HFFc6 (cell line): ENCODE measurements at regions not wholly inside any gene's neighbourhood (a gene's known extent, or its start where the extent isn't known, plus 50 kb on each side); places are given as distances from the start of the nearest gene placed in this dataset.
"Not testable (repeated sequence)": the region's sequence is repeated elsewhere in the genome, so short reads cannot be mapped to it uniquely, and the experiment has no call there.

Source experiments
- DNase-seq: peaks from one replicate; pipeline ENCODE4 v3.0.0-alpha.2; 2018
- H3K27ac Mint-ChIP-seq: 2 replicates; pipeline ENCODE4 v1.8.0; 2020; ENCODE audit warnings: mild to moderate bottlenecking, mixed read lengths
- H3K27me3 Mint-ChIP-seq: 2 replicates; pipeline ENCODE4 v1.8.0; 2021; ENCODE audit warnings: mild to moderate bottlenecking, moderate library complexity, mixed read lengths; ENCODE audit not compliant: insufficient read depth
- H3K36me3 Mint-ChIP-seq: 2 replicates; pipeline ENCODE4 v1.8.0; 2021; ENCODE audit warnings: low read depth, mixed read lengths
- H3K4me1 Mint-ChIP-seq: 2 replicates; pipeline ENCODE4 v1.8.0; 2020; ENCODE audit warnings: low read depth, mixed read lengths
- H3K4me3 Mint-ChIP-seq: 2 replicates; pipeline ENCODE4 v1.8.0; 2020; ENCODE audit warnings: mild to moderate bottlenecking, moderate library complexity, mixed read lengths
- H3K9me3 Mint-ChIP-seq: 2 replicates; pipeline ENCODE4 v1.8.0; 2020; ENCODE audit warnings: mild to moderate bottlenecking, mixed read lengths
- TF ChIP-seq, protein P1 (sequence below): fragments of 200-600 bp; sonication (generic); IDR thresholded peaks from 2 replicates; pipeline ENCODE4 v1.5.0; 2021; ENCODE audit warnings: antibody characterized with exemption, mild to moderate bottlenecking

DNA sequence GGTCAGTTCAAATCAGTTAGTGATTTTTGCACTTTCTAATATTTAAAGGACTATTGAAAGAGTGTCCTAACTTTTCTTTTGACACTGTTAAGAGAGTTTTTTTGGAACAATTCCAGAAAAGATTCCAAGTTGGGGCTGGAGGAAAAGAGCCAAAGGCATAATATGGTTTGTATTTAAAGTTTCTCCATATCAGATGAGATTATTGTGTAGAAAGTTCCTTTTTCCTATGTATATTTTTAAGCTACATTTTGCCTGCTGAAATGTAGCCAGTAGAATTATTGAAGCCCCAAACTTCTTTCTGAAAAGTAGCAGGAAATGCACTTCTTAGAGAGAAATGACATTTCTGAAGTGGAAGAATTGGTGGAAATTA is 136.5 kb upstream of the TSC22D2 start:
- H3K27ac Mint-ChIP-seq = no peak overlapping the region
- H3K4me1 Mint-ChIP-seq = peaks cover 50% of the 10 kb centered on the region
- peaks cover 3% of the 10 kb centered on the region for H3K27me3 Mint-ChIP-seq
- H3K36me3 Mint-ChIP-seq = peaks cover 9% of the 10 kb centered on the region
- no peak overlapping the region for H3K4me3 Mint-ChIP-seq
- H3K9me3 Mint-ChIP-seq = no peaks in the 10 kb centered on the region
- DNase-seq = no peak
- TF ChIP-seq, protein P1, sequence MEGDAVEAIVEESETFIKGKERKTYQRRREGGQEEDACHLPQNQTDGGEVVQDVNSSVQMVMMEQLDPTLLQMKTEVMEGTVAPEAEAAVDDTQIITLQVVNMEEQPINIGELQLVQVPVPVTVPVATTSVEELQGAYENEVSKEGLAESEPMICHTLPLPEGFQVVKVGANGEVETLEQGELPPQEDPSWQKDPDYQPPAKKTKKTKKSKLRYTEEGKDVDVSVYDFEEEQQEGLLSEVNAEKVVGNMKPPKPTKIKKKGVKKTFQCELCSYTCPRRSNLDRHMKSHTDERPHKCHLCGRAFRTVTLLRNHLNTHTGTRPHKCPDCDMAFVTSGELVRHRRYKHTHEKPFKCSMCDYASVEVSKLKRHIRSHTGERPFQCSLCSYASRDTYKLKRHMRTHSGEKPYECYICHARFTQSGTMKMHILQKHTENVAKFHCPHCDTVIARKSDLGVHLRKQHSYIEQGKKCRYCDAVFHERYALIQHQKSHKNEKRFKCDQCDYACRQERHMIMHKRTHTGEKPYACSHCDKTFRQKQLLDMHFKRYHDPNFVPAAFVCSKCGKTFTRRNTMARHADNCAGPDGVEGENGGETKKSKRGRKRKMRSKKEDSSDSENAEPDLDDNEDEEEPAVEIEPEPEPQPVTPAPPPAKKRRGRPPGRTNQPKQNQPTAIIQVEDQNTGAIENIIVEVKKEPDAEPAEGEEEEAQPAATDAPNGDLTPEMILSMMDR = no peak

DNA sequence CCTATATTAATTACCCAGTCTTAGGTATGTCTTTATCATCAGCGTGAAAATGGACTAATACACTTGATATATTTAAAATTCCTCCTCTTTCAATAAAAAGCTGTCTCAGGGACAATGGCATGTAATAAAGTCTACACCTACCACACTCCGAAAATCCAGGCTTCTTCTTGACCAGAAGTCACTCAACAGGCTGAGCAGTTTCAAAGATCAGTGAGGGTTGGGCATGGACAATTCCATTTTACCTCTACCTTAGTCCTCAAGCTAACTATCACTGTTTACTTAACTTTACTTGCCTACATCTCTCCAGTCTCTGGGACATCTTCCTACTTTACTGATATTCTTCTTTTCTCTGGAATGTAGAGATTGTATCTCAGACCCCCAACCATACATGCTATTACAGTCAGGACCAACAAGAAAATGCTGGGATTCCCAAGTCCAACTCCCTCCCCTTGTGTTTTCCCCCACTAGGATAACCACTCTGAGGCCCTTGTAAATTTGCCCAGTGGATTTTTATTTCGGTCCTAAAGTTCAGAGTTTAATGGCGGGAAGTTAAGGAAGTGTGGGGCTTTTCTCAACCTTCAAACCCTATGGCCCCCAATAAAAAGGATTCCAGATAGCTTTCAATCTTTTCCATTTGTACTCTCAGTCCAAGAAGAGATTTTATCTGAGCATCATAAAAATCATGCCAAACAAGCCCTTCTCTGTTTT is 137.1 kb upstream of the TSC22D2 start:
- TF ChIP-seq, protein P1 = no peak

DNA sequence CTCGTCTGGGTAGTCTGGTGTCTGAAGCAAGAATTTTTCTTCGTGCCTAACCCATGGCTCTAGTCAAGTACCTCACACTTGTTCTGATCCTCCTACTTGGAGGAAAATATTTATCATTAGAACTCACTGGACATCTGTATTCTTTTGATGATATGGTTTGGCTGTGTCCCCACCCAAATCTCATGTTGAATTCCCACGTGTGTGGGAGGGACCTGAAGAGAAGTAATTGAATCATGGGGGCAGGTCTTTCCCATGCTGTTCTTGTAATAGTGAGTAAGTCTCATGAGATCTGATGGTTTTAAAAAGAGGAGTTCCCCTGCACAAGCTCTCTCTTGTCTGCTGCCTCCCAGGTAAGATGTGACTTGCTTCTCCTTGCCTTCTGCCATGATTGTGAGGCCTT is 137.7 kb upstream of the TSC22D2 start:
- not testable (repeated sequence) for H3K27me3 Mint-ChIP-seq, H3K4me3 Mint-ChIP-seq, H3K36me3 Mint-ChIP-seq, H3K9me3 Mint-ChIP-seq, H3K27ac Mint-ChIP-seq, DNase-seq
- peaks cover 44% of the 10 kb centered on the region for H3K4me1 Mint-ChIP-seq

More for the DNA sequence above, 137.1 kb upstream of the TSC22D2 start:
- Mint-ChIP-seq H3K4me3 (no peak overlapping the region), H3K36me3 (peaks cover 9% of the 10 kb centered on the region), H3K27me3 (peaks cover 3% of the 10 kb centered on the region), H3K9me3 (no peaks in the 10 kb centered on the region), H3K4me1 (peaks cover 46% of the 10 kb centered on the region), H3K27ac (no peak overlapping the region)
- DNase-seq = no peak

DNA sequence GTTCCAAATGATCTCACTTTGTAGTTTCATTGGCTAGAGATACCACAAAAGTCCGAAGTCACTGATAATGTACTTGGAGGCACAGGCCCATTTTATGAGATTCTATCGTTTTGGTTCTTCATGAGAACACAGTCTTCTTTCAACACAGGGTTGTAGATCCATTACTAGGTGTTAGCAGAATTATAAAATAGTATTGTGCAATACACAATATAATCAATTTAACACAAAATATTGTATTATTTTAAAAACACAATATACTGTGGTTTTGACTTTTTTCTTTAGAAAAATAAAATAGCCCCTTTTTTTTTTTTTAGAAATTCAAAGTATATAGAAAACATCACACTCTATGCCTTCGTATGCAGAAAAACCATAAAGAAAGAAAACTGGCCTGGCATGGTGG is 138.6 kb upstream of the TSC22D2 start:
- H3K27ac Mint-ChIP-seq = no peak overlapping the region
- H3K9me3 Mint-ChIP-seq = no peaks in the 10 kb centered on the region
- H3K36me3 Mint-ChIP-seq = peaks cover 9% of the 10 kb centered on the region
- H3K27me3 Mint-ChIP-seq = peaks cover 3% of the 10 kb centered on the region
- TF ChIP-seq, protein P1 = no peak
- no peak for DNase-seq
- peaks cover 44% of the 10 kb centered on the region for H3K4me1 Mint-ChIP-seq
- H3K4me3 Mint-ChIP-seq = no peak overlapping the region

DNA sequence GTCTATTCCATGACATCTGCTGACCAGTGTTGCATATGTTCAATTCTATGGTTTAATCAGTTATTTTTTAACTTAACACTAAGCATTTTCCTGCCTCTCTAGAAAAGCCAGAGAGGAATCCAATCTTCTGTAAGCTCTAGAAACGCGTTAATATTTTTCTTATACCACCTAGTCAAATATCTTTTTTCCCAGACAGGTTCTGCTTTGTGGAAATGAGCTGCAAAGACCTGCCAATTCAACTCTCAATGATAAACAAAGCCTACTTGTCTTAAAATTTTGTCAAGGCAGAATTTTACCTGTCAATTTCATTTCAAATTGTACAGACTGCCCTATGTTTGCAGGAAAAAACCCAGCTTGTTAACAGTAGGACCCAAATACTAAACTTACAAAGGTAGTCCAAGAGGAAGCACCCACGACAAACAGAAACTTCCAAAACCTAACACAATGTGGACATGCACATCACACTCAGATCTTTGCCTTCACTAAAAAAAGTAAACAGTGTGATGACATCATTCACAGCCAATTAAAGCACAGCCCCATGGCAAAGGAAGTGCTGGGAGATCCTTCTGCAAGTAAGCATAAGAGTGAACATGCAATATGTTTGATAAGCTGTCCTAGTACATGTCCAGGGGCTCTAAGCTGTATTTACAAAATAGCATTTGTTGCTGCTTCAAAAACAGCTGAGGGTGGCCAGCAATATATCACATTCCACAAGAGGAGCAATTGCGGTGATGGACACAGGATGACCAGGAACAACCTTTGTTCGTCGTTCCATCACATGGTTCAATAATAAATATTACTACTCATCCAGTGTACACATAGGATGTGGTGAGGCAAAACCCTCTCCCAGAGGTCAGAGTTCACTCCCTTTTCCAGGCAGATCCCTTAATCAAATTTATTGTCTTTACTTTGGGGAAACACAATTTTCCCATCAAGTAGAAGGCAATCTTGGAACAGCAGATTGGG is 139.4 kb upstream of the TSC22D2 start:
- peaks cover 3% of the 10 kb centered on the region for H3K27me3 Mint-ChIP-seq
- no peak overlapping the region for H3K4me3 Mint-ChIP-seq
- no peaks in the 10 kb centered on the region for H3K9me3 Mint-ChIP-seq
- TF ChIP-seq, protein P1 = no peak
- no peak overlapping the region for H3K27ac Mint-ChIP-seq
- H3K4me1 Mint-ChIP-seq = peaks cover 42% of the 10 kb centered on the region
- peaks cover 9% of the 10 kb centered on the region for H3K36me3 Mint-ChIP-seq
- DNase-seq = no peak

DNA sequence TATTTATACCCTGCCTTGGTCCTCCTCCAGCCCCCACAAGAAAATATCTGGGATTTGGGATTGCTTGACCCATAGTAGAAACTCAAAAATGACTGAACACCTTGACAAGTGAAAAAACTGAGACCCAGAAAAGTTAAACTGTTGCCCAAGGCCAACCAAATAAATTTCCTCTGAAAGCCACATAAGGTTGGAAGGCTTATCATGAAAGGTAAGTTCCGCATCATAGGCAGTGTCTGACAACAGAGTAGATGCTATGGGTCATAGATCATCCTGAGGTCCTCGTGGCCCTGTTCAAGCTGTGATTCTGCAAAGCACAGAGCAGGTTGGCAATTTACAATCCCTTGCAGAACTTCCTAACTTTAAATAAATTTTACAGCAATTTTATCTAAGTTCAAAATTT is 140.8 kb upstream of the TSC22D2 start:
- TF ChIP-seq, protein P1 = no peak
- Mint-ChIP-seq H3K9me3 (no peaks in the 10 kb centered on the region), H3K36me3 (peaks cover 9% of the 10 kb centered on the region), H3K4me1 (peaks cover 42% of the 10 kb centered on the region), H3K27me3 (peaks cover 3% of the 10 kb centered on the region), H3K27ac (no peak overlapping the region), H3K4me3 (no peak overlapping the region)
- DNase-seq = no peak
